Neural progenitor cell (in vitro differentiated cells): ENCODE measurements at regions not wholly inside any gene's neighbourhood (a gene's known extent, or its start where the extent isn't known, plus 50 kb on each side); places are given as distances from the start of the nearest gene placed in this dataset.

Experiments
- DNase-seq: peaks from one replicate; pipeline ENCODE4 v3.0.0-alpha.2; 2016; ENCODE audit warnings: low spot score
- H2AFZ ChIP-seq: fragments of 200-600 bp; sonication (generic); replicated peaks from 2 replicates; pipeline ENCODE4 v1.6.1; 2016; ENCODE audit warnings: antibody characterized with exemption
- H3F3A ChIP-seq: fragments of 200-600 bp; sonication (generic); 2 replicates; pipeline ENCODE4 v1.6.1; 2016; ENCODE audit warnings: antibody characterized with exemption, low read depth
- H3K27ac ChIP-seq: fragments of 200-600 bp; sonication (generic); 2 replicates; pipeline ENCODE4 v1.5.1; 2016; ENCODE audit warnings: mild to moderate bottlenecking
- H3K27me3 ChIP-seq: fragments of 200-600 bp; sonication (generic); 2 replicates; pipeline ENCODE4 v1.6.1; 2016; ENCODE audit warnings: mild to moderate bottlenecking, moderate library complexity
- H3K36me3 ChIP-seq: fragments of 200-600 bp; sonication (generic); 2 replicates; pipeline ENCODE4 v1.5.1; 2016
- H3K4me1 ChIP-seq: fragments of 200-600 bp; sonication (generic); 2 replicates; pipeline ENCODE4 v1.6.1; 2016; ENCODE audit warnings: mixed run types
- H3K4me2 ChIP-seq: fragments of 200-600 bp; sonication (generic); 2 replicates; pipeline ENCODE4 v1.6.1; 2016
- H3K4me3 ChIP-seq: fragments of 200-600 bp; sonication (generic); 2 replicates; pipeline ENCODE4 v1.5.1; 2016
- H3K79me2 ChIP-seq: fragments of 200-600 bp; sonication (generic); 2 replicates; pipeline ENCODE4 v1.6.1; 2016; ENCODE audit warnings: low read depth
- H3K9ac ChIP-seq: fragments of 200-600 bp; sonication (generic); 2 replicates; pipeline ENCODE4 v1.6.1; 2016
- H3K9me3 ChIP-seq: fragments of 200-600 bp; sonication (generic); 2 replicates; pipeline ENCODE4 v1.5.1; 2016; ENCODE audit warnings: low read depth
- H4K20me1 ChIP-seq: fragments of 200-600 bp; sonication (generic); 2 replicates; pipeline ENCODE4 v1.6.1; 2016; ENCODE audit warnings: low read depth
- H3K27ac Mint-ChIP-seq: 3 replicates; pipeline ENCODE4 v1.8.0; 2021; ENCODE audit warnings: mixed read lengths
- H3K27me3 Mint-ChIP-seq: 2 replicates; pipeline ENCODE4 v1.8.0; 2022; ENCODE audit warnings: low read depth, mild to moderate bottlenecking, inconsistent platforms, moderate library complexity, mixed read lengths; ENCODE audit not compliant: insufficient read depth
- H3K36me3 Mint-ChIP-seq: 3 replicates; pipeline ENCODE4 v1.8.0; 2021; ENCODE audit warnings: mixed read lengths
- H3K4me1 Mint-ChIP-seq: 3 replicates; pipeline ENCODE4 v1.8.0; 2021; ENCODE audit warnings: mixed read lengths
- H3K4me3 Mint-ChIP-seq: 3 replicates; pipeline ENCODE4 v1.8.0; 2021; ENCODE audit warnings: mild to moderate bottlenecking, moderate library complexity, mixed read lengths
- H3K9me3 Mint-ChIP-seq: 3 replicates; pipeline ENCODE4 v1.8.0; 2020; ENCODE audit warnings: mixed read lengths
- CTCF ChIP-seq: fragments of 200-600 bp; sonication (generic); IDR thresholded peaks from 2 replicates; pipeline ENCODE4 v1.5.1; 2017; ENCODE audit warnings: antibody characterized with exemption, mild to moderate bottlenecking
- EZH2 ChIP-seq: fragments of 200-600 bp; sonication (generic); IDR thresholded peaks from 2 replicates; pipeline ENCODE4 v1.6.1; 2017; ENCODE audit warnings: antibody characterized with exemption, mild to moderate bottlenecking, moderate library complexity
- EZH2phosphoT487 ChIP-seq: fragments of 200-600 bp; sonication (generic); IDR thresholded peaks from 2 replicates; pipeline ENCODE4 v1.6.1; 2017; ENCODE audit warnings: antibody characterized with exemption

- H3K9me3 Mint-ChIP-seq: peaks cover 16% of the 10 kb centered on the region
- H3K4me3 ChIP-seq: no peak overlapping the region
- H3K27me3 Mint-ChIP-seq: peaks cover 11% of the 10 kb centered on the region
- TF ChIP-seq EZH2 (no peak), CTCF (no peak), EZH2phosphoT487 (no peak)
- H3K4me1 ChIP-seq: no peaks in the 10 kb centered on the region
- H3K4me1 Mint-ChIP-seq: peaks cover 7% of the 10 kb centered on the region
- no peak overlapping the region for H3K4me2 ChIP-seq
- H3K36me3 ChIP-seq: no peaks in the 10 kb centered on the region
- H3K79me2 ChIP-seq: no peaks in the 10 kb centered on the region
- no peak overlapping the region for H3K27ac ChIP-seq
- H3F3A ChIP-seq: no peaks in the 10 kb centered on the region
- H2AFZ ChIP-seq: no peak overlapping the region
- no peaks in the 10 kb centered on the region for H3K9me3 ChIP-seq
- DNase-seq: no peak
- H4K20me1 ChIP-seq: no peaks in the 10 kb centered on the region
- H3K4me3 Mint-ChIP-seq: no peak overlapping the region
- H3K36me3 Mint-ChIP-seq: peaks cover 2% of the 10 kb centered on the region
- no peak overlapping the region for H3K27ac Mint-ChIP-seq
- no peak overlapping the region for H3K9ac ChIP-seq
- no peaks in the 10 kb centered on the region for H3K27me3 ChIP-seq
These were observed 260.0 kb upstream of the CRY1 start for GRCh38 chr12:107353312-107353711.

GRCh38 chr12:107355004-107355565 lies 261.7 kb upstream of the CRY1 start:
- DNase-seq: no peak
- Mint-ChIP-seq H3K27ac (no peak overlapping the region), H3K27me3 (peaks cover 9% of the 10 kb centered on the region)

GRCh38 chr12:107355612-107356011 lies 262.3 kb upstream of the CRY1 start:
- Histone ChIP-seq H3K4me1 (no peaks in the 10 kb centered on the region), H3K79me2 (no peaks in the 10 kb centered on the region), H3K4me2 (no peak overlapping the region), H3K36me3 (no peaks in the 10 kb centered on the region), H3K9me3 (no peaks in the 10 kb centered on the region), H3K9ac (no peak overlapping the region), H4K20me1 (no peaks in the 10 kb centered on the region), H3K27me3 (no peaks in the 10 kb centered on the region), H3K27ac (no peak overlapping the region), H2AFZ (no peak overlapping the region), H3F3A (no peaks in the 10 kb centered on the region), H3K4me3 (no peak overlapping the region)
- no peak for TF ChIP-seq EZH2
- TF ChIP-seq EZH2phosphoT487: no peak
- no peak for TF ChIP-seq CTCF
- Mint-ChIP-seq H3K9me3 (peaks cover 16% of the 10 kb centered on the region), H3K36me3 (peaks cover 2% of the 10 kb centered on the region), H3K4me3 (no peak overlapping the region), H3K27ac (no peak overlapping the region), H3K4me1 (no peaks in the 10 kb centered on the region), H3K27me3 (peaks cover 9% of the 10 kb centered on the region)
- DNase-seq: no peak

More at GRCh38 chr12:107355004-107355565, 261.7 kb upstream of the CRY1 start:
- no peaks in the 10 kb centered on the region for H3K27me3 ChIP-seq
- no peaks in the 10 kb centered on the region for H3K4me1 Mint-ChIP-seq
- H3K36me3 Mint-ChIP-seq: peaks cover 2% of the 10 kb centered on the region
- H3K79me2 ChIP-seq: no peaks in the 10 kb centered on the region
- H3K9ac ChIP-seq: no peak overlapping the region
- H3K4me3 ChIP-seq: no peak overlapping the region
- H4K20me1 ChIP-seq: no peaks in the 10 kb centered on the region
- H3K9me3 ChIP-seq: no peaks in the 10 kb centered on the region
- H3K4me3 Mint-ChIP-seq: no peak overlapping the region
- H3K4me2 ChIP-seq: no peak overlapping the region
- no peaks in the 10 kb centered on the region for H3K4me1 ChIP-seq
- no peak overlapping the region for H3K27ac ChIP-seq
- no peak for TF ChIP-seq EZH2phosphoT487
- no peak for TF ChIP-seq EZH2
- TF ChIP-seq CTCF: no peak
- H3K36me3 ChIP-seq: no peaks in the 10 kb centered on the region
- H2AFZ ChIP-seq: no peak overlapping the region
- H3F3A ChIP-seq: no peaks in the 10 kb centered on the region
- H3K9me3 Mint-ChIP-seq: peaks cover 16% of the 10 kb centered on the region
